ENCODE measurements at regions not wholly inside any gene's neighbourhood (a gene's known extent, or its start where the extent isn't known, plus 50 kb on each side); places are given as distances from the start of the nearest gene placed in this dataset.

DNA sequence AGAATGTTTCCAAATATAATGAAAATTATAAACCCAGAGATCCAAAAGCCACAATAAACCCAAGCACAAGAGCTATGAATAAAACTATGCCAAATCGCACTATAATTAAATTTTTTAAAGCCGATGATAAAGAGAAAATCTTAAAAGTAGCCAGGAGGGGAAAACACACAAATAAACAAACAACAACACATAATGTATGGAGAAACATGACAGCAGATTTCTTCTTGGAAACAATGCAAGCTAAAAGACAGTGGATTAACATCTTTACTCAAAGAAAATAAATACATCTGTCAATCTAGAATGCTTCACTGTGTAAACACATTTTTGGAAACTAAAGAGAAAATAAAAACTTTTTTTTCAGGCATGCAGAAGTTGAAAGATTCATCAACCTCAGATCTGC, 53.0 kb upstream of the SMOX start:
- no peak overlapping the region for H3K4me3 ChIP-seq (ENCODE audit: control insufficient read depth, low read depth, low read length)
- no peak for DNase-seq (ENCODE audit: low read depth)
- TF ChIP-seq CTCF (conservative IDR thresholded peaks at IDR 0.05; ENCODE audit: control insufficient read depth, insufficient read depth, low read depth, low read length): no peak

- no peak overlapping the region for H3K4me3 ChIP-seq (ENCODE audit: control insufficient read depth, low read depth, low read length)
- peak; percentile 82 for TF ChIP-seq CTCF (conservative IDR thresholded peaks at IDR 0.05; ENCODE audit: control insufficient read depth, insufficient read depth, low read depth, low read length)
- DNase-seq (ENCODE audit: low read depth): peak; percentile 65
Observed at GRCh38 chr20:4091490-4092479, 56.8 kb upstream of the SMOX start.

GRCh38 chr20:4090756-4091489, 57.7 kb upstream of the SMOX start:
- DNase-seq (ENCODE audit: low read depth): peak; percentile 92
- TF ChIP-seq CTCF (conservative IDR thresholded peaks at IDR 0.05; ENCODE audit: control insufficient read depth, insufficient read depth, low read depth, low read length): no peak
- H3K4me3 ChIP-seq (ENCODE audit: control insufficient read depth, low read depth, low read length): no peak overlapping the region

- H3K4me3 ChIP-seq (ENCODE audit: control insufficient read depth, low read depth, low read length): no peak overlapping the region
- no peak for TF ChIP-seq CTCF (conservative IDR thresholded peaks at IDR 0.05; ENCODE audit: control insufficient read depth, insufficient read depth, low read depth, low read length)
- peak; percentile 67 for DNase-seq (ENCODE audit: low read depth)
Observed at GRCh38 chr20:4089756-4090487, 58.7 kb upstream of the SMOX start.

- TF ChIP-seq CTCF (conservative IDR thresholded peaks at IDR 0.05; ENCODE audit: control insufficient read depth, insufficient read depth, low read depth, low read length): no peak
- H3K4me3 ChIP-seq (ENCODE audit: control insufficient read depth, low read depth, low read length): no peak overlapping the region
- no peak for DNase-seq (ENCODE audit: low read depth)
Observed at GRCh38 chr20:4088766-4089165, 59.9 kb upstream of the SMOX start.

GRCh38 chr20:4087923-4088322, 60.7 kb upstream of the SMOX start:
- TF ChIP-seq CTCF (conservative IDR thresholded peaks at IDR 0.05; ENCODE audit: control insufficient read depth, insufficient read depth, low read depth, low read length): no peak
- H3K4me3 ChIP-seq (ENCODE audit: control insufficient read depth, low read depth, low read length): no peak overlapping the region
- peak; percentile 60 for DNase-seq (ENCODE audit: low read depth)

Data from fibroblast of mammary gland (primary cell).